Breast epithelium (tissue), 4 donors: ENCODE measurements at regions not wholly inside any gene's neighbourhood (a gene's known extent, or its start where the extent isn't known, plus 50 kb on each side); places are given as distances from the start of the nearest gene placed in this dataset.

ENCODE experiments used
- DNase-seq, 2 donors: peaks; one replicate each; pipeline ENCODE4 v3.0.0-alpha.2; 2019; ENCODE audit warnings: low spot score in 2 of 2
- H3K27ac ChIP-seq, 2 donors: fragments of 200-600 bp; sonication (generic) in 1 of 2; one replicate each; pipeline ENCODE4 v1.5.1; 2016 to 2019; ENCODE audit warnings: mild to moderate bottlenecking in 1 of 2
- H3K27me3 ChIP-seq, 2 donors: fragments of 200-600 bp; sonication (generic) in 1 of 2; one replicate each; pipeline versions ENCODE4 v1.5.1 to v1.6.0; 2017 to 2019; ENCODE audit warnings: control low read depth in 1 of 2, mild to moderate bottlenecking in 1 of 2
- H3K36me3 ChIP-seq: fragments of 200-600 bp; one replicate; pipeline ENCODE4 v1.5.1; 2019
- H3K4me1 ChIP-seq, 2 donors: fragments of 200-600 bp; sonication (generic); one replicate each; pipeline ENCODE4 v1.5.1; 2016 to 2019; ENCODE audit warnings: control low read depth in 1 of 2
- H3K4me3 ChIP-seq, 3 donors: fragments of 200-600 bp; sonication (generic); 1 replicate in 2 of 3; 2 replicates in 1 of 3; pipeline ENCODE4 v1.5.1; 2016 to 2019; ENCODE audit warnings: mild to moderate bottlenecking in 3 of 3, moderate library complexity in 2 of 3
- H3K9me3 ChIP-seq, 2 donors: fragments of 200-600 bp; sonication (generic) in 1 of 2; one replicate each; pipeline ENCODE4 v1.5.1; 2016 to 2019; ENCODE audit warnings: control low read depth in 1 of 2
- CTCF ChIP-seq, 3 donors: fragments of 450-650 bp; IDR thresholded peaks; one replicate each; pipeline ENCODE4 v1.5.1; 2016 to 2017; ENCODE audit warnings: antibody characterized with exemption in 3 of 3, mild to moderate bottlenecking in 3 of 3, moderate library complexity in 3 of 3
- POLR2A ChIP-seq: fragments of 450-650 bp; IDR thresholded peaks from one replicate; pipeline ENCODE4 v1.6.1; 2016; ENCODE audit warnings: antibody characterized with exemption, mild to moderate bottlenecking, moderate library complexity
- POLR2AphosphoS5 ChIP-seq, 3 donors: sonication (generic); formaldehyde crosslinking; IDR thresholded peaks; one replicate each; pipeline ENCODE4 v1.6.1; 2017; ENCODE audit warnings: antibody characterized with exemption in 3 of 3
- intact Hi-C: fragments of 100-400 bp; cut with DNase I; formaldehyde crosslinking; loops from one replicate; pipeline ENCODE4 v1.15.1; 2023; ENCODE audit warnings: low total_unique reads

GRCh38 chr13:81848291-81848690 is 1507.4 kb upstream of the SPRY2 start:
- DNase-seq, result no peak
- Histone ChIP-seq H3K36me3 (no peaks in the 10 kb centered on the region), H3K4me1 (no peaks in the 10 kb centered on the region), H3K27me3 (no peaks in the 10 kb centered on the region), H3K27ac (no peak overlapping the region), H3K9me3 (no peaks in the 10 kb centered on the region), H3K4me3 (no peak overlapping the region)
- intact Hi-C loops, result no loop called here
- no peak for TF ChIP-seq POLR2A
- TF ChIP-seq POLR2AphosphoS5 (IDR thresholded peaks at IDR 0.05), result no peak
- TF ChIP-seq CTCF (IDR thresholded peaks at IDR 0.05), result no peak

GRCh38 chr13:81846771-81847170 is 1505.8 kb upstream of the SPRY2 start:
- Histone ChIP-seq H3K4me1 (no peaks in the 10 kb centered on the region), H3K27ac (no peak overlapping the region), H3K27me3 (no peaks in the 10 kb centered on the region), H3K4me3 (no peak overlapping the region), H3K9me3 (no peaks in the 10 kb centered on the region), H3K36me3 (no peaks in the 10 kb centered on the region)
- TF ChIP-seq POLR2AphosphoS5 (IDR thresholded peaks at IDR 0.05) (no peak), CTCF (IDR thresholded peaks at IDR 0.05) (no peak), POLR2A (no peak)
- DNase-seq, result no peak
- intact Hi-C loops, result no loop called here

GRCh38 chr13:81821259-81821658 is 1480.3 kb upstream of the SPRY2 start:
- Histone ChIP-seq H3K9me3 (no peaks in the 10 kb centered on the region), H3K4me3 (no peak overlapping the region), H3K36me3 (no peaks in the 10 kb centered on the region), H3K27ac (no peak overlapping the region), H3K4me1 (no peaks in the 10 kb centered on the region), H3K27me3 (no peaks in the 10 kb centered on the region)
- intact Hi-C loops, result loop anchor here (5.0 kb wide), 1 partner anchor 479 kb away; no protein-coding TSS in a partner anchor
- TF ChIP-seq POLR2AphosphoS5 (IDR thresholded peaks at IDR 0.05) (no peak), POLR2A (no peak), CTCF (IDR thresholded peaks at IDR 0.05) (no peak)
- no peak for DNase-seq

GRCh38 chr13:81800433-81800832 is 1459.5 kb upstream of the SPRY2 start:
- no peak overlapping the region for H3K4me3 ChIP-seq
- H3K36me3 ChIP-seq, result no peaks in the 10 kb centered on the region
- no peak for DNase-seq
- no peaks in the 10 kb centered on the region for H3K9me3 ChIP-seq
- no peak for TF ChIP-seq POLR2A
- TF ChIP-seq POLR2AphosphoS5 (IDR thresholded peaks at IDR 0.05), result no peak
- no peak for TF ChIP-seq CTCF (IDR thresholded peaks at IDR 0.05)
- H3K27ac ChIP-seq, result no peak overlapping the region
- intact Hi-C loops, result no loop called here
- no peaks in the 10 kb centered on the region for H3K4me1 ChIP-seq
- H3K27me3 ChIP-seq, result no peaks in the 10 kb centered on the region

GRCh38 chr13:81795710-81796109 is 1454.8 kb upstream of the SPRY2 start:
- intact Hi-C loops, result no loop called here

More at GRCh38 chr13:81795710-81796109, 1454.8 kb upstream of the SPRY2 start:
- TF ChIP-seq POLR2A (no peak), CTCF (IDR thresholded peaks at IDR 0.05) (no peak), POLR2AphosphoS5 (IDR thresholded peaks at IDR 0.05) (no peak)
- no peaks in the 10 kb centered on the region for H3K36me3 ChIP-seq
- H3K4me1 ChIP-seq, result no peaks in the 10 kb centered on the region
- DNase-seq, result no peak
- H3K9me3 ChIP-seq, result no peaks in the 10 kb centered on the region
- no peaks in the 10 kb centered on the region for H3K27me3 ChIP-seq
- H3K4me3 ChIP-seq, result no peak overlapping the region
- H3K27ac ChIP-seq, result no peak overlapping the region
